ENCODE measurements at regions not wholly inside any gene's neighbourhood (a gene's known extent, or its start where the extent isn't known, plus 50 kb on each side); places are given as distances from the start of the nearest gene placed in this dataset.

- no peak for TF ChIP-seq CTCF (IDR thresholded peaks at IDR 0.05; ENCODE audit: low read depth, low read length, missing control alignments)
- no peak for DNase-seq (ENCODE audit: extremely low read depth, low read depth)
These were observed 370.0 kb upstream of the SPTLC3 start for GRCh38 chr20:12638633-12639312.

GRCh38 chr20:12640251-12640650, 368.5 kb upstream of the SPTLC3 start:
- TF ChIP-seq CTCF (IDR thresholded peaks at IDR 0.05; ENCODE audit: low read depth, low read length, missing control alignments) = no peak
- no peak overlapping the region for H3K4me3 ChIP-seq (replicated peaks; ENCODE audit: low read depth, low read length)
- DNase-seq (ENCODE audit: extremely low read depth, low read depth) = no peak

More at GRCh38 chr20:12638633-12639312, 370.0 kb upstream of the SPTLC3 start:
- H3K4me3 ChIP-seq (replicated peaks; ENCODE audit: low read depth, low read length) = no peak overlapping the region

GRCh38 chr20:12641619-12642018, 367.2 kb upstream of the SPTLC3 start:
- DNase-seq (ENCODE audit: extremely low read depth, low read depth) = no peak
- no peak for TF ChIP-seq CTCF (IDR thresholded peaks at IDR 0.05; ENCODE audit: low read depth, low read length, missing control alignments)
- no peak overlapping the region for H3K4me3 ChIP-seq (replicated peaks; ENCODE audit: low read depth, low read length)

GRCh38 chr20:12644461-12644860, 364.3 kb upstream of the SPTLC3 start:
- no peak overlapping the region for H3K4me3 ChIP-seq (replicated peaks; ENCODE audit: low read depth, low read length)
- TF ChIP-seq CTCF (IDR thresholded peaks at IDR 0.05; ENCODE audit: low read depth, low read length, missing control alignments) = no peak
- no peak for DNase-seq (ENCODE audit: extremely low read depth, low read depth)

GRCh38 chr20:12649234-12649633, 359.5 kb upstream of the SPTLC3 start:
- no peak for DNase-seq (ENCODE audit: extremely low read depth, low read depth)
- no peak for TF ChIP-seq CTCF (IDR thresholded peaks at IDR 0.05; ENCODE audit: low read depth, low read length, missing control alignments)
- H3K4me3 ChIP-seq (replicated peaks; ENCODE audit: low read depth, low read length) = no peak overlapping the region

GRCh38 chr20:12653642-12654041, 355.1 kb upstream of the SPTLC3 start:
- TF ChIP-seq CTCF (IDR thresholded peaks at IDR 0.05; ENCODE audit: low read depth, low read length, missing control alignments) = no peak
- DNase-seq (ENCODE audit: extremely low read depth, low read depth) = no peak
- no peak overlapping the region for H3K4me3 ChIP-seq (replicated peaks; ENCODE audit: low read depth, low read length)

GRCh38 chr20:12659942-12660341, 348.8 kb upstream of the SPTLC3 start:
- no peak overlapping the region for H3K4me3 ChIP-seq (replicated peaks; ENCODE audit: low read depth, low read length)
- no peak for DNase-seq (ENCODE audit: extremely low read depth, low read depth)
- no peak for TF ChIP-seq CTCF (IDR thresholded peaks at IDR 0.05; ENCODE audit: low read depth, low read length, missing control alignments)
